ENCODE measurements at regions not wholly inside any gene's neighbourhood (a gene's known extent, or its start where the extent isn't known, plus 50 kb on each side); places are given as distances from the start of the nearest gene placed in this dataset.

DNA sequence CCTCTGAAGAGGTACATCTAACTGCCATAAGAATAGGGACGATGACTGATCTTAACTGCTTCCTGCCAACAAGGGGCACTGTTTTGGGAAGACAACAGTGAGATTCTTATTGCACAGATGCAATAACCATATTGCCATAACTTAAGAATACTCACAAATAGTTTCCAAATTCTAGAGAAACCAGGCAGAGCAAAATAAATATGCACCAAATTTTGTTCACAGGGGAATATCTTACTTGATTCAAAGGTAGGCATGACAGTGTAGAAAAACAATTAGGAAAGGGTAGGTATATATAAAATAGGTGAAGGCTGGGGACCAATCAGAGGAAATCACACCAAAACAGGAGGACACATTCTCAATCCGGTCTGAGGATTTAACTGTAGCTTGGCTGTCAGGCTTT lies 49.9 kb upstream of the CST7 start:
- H3K4me2 ChIP-seq (ENCODE audit: insufficient read depth, low read length, poor library complexity, severe bottlenecking), result no peak overlapping the region
- no peak overlapping the region for H3K9ac ChIP-seq (ENCODE audit: low read depth, low read length, poor library complexity)

More for the DNA sequence above, 49.9 kb upstream of the CST7 start:
- no peak overlapping the region for H3K18ac ChIP-seq (ENCODE audit: low read length)
- H4K91ac ChIP-seq (ENCODE audit: low read depth, low read length, poor library complexity), result no peak overlapping the region
- H3K4ac ChIP-seq (ENCODE audit: low read length), result no peak overlapping the region
- H3K14ac ChIP-seq (ENCODE audit: low read length), result no peak overlapping the region
- no peak overlapping the region for H3K23ac ChIP-seq (ENCODE audit: low read depth, low read length, poor library complexity)
- no peak overlapping the region for H4K8ac ChIP-seq (ENCODE audit: low read depth, low read length)
- H3K79me1 ChIP-seq (ENCODE audit: low read depth, low read length), result peaks cover 1% of the 10 kb centered on the region
- H3K4me3 ChIP-seq (ENCODE audit: low read length in 2 of 2), result no peak overlapping the region
- peaks cover 7 to 19% of the 10 kb centered on the region in 2 donors for H3K9me3 ChIP-seq (replicated peaks in 1 of 2; ENCODE audit: control insufficient read depth in 2 of 2, insufficient read depth in 1 of 2, low read depth in 1 of 2, low read length in 2 of 2)
- H3K36me3 ChIP-seq (replicated peaks in 1 of 2; ENCODE audit: control insufficient read depth in 2 of 2, insufficient read depth in 2 of 2, low read length in 2 of 2), result no peaks in the 10 kb centered on the region
- no peak overlapping the region for H2BK12ac ChIP-seq (ENCODE audit: low read length)
- no peak overlapping the region for H3K27ac ChIP-seq (replicated peaks; ENCODE audit: low read length)
- H2BK5ac ChIP-seq (ENCODE audit: low read length), result no peak overlapping the region
- H2AFZ ChIP-seq (ENCODE audit: low read length), result no peak overlapping the region
- WGBS, 2 donors (ENCODE audit: extremely low coverage in 2 of 2, insufficient read length in 2 of 2, insufficient replicate concordance in 1 of 2), result no CpG with 5 or more reads among the region's 2 CpGs
- H2AK5ac ChIP-seq (ENCODE audit: low read depth, low read length), result no peak overlapping the region
- no peak overlapping the region for H2BK15ac ChIP-seq (ENCODE audit: low read length)
- no peak overlapping the region for H2BK120ac ChIP-seq (ENCODE audit: low read depth, low read length)
- DNase-seq (ENCODE audit: low spot score), result no peak
- no peaks in the 10 kb centered on the region for H3K4me1 ChIP-seq (ENCODE audit: control insufficient read depth in 2 of 2, insufficient read depth in 1 of 2, low read depth in 1 of 2, low read length in 2 of 2)
- no peaks in the 10 kb centered on the region for H3K27me3 ChIP-seq (ENCODE audit: control insufficient read depth in 3 of 3, insufficient read depth in 3 of 3, low read depth in 1 of 3, low read length in 3 of 3)
